ENCODE measurements at regions not wholly inside any gene's neighbourhood (a gene's known extent, or its start where the extent isn't known, plus 50 kb on each side); places are given as distances from the start of the nearest gene placed in this dataset.

DNA sequence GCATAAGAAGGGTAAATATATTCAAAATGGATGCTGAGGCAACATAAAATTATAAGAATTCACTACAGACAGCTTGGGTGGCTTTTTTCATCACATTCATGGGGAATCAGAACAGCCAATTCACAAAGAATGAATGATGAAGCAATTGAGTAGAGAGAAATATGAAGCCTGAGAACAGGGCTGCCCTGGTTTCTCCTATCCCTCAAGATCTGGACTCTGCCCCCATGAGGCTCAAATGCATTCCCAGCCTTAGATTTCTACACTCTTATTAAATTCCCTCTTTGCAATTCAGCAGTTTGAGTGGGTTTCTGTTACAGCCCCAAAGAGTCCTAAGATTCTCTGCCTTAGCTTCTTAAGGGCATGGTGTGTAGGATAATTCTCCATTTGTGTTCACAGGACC lies 172.5 kb downstream of the MAIP1 start:
- ATAC-seq = no peak
- TF ChIP-seq, protein P1, sequence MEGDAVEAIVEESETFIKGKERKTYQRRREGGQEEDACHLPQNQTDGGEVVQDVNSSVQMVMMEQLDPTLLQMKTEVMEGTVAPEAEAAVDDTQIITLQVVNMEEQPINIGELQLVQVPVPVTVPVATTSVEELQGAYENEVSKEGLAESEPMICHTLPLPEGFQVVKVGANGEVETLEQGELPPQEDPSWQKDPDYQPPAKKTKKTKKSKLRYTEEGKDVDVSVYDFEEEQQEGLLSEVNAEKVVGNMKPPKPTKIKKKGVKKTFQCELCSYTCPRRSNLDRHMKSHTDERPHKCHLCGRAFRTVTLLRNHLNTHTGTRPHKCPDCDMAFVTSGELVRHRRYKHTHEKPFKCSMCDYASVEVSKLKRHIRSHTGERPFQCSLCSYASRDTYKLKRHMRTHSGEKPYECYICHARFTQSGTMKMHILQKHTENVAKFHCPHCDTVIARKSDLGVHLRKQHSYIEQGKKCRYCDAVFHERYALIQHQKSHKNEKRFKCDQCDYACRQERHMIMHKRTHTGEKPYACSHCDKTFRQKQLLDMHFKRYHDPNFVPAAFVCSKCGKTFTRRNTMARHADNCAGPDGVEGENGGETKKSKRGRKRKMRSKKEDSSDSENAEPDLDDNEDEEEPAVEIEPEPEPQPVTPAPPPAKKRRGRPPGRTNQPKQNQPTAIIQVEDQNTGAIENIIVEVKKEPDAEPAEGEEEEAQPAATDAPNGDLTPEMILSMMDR (IDR thresholded peaks at IDR 0.05) = no peak
- DNase-seq = no peak
- intact Hi-C loops (cut with DNase I, micrococcal nuclease) = loop anchor here in 1 of 2 donors (10.0 kb wide), 1 partner anchor 143 kb away; no protein-coding TSS in a partner anchor
- Histone ChIP-seq H3K4me1 (ENCODE audit: low read depth) (peaks cover 35% of the 10 kb centered on the region), H3K9me3 (no peaks in the 10 kb centered on the region), H3K4me3 (no peak overlapping the region), H3K36me3 (ENCODE audit: low read depth) (no peaks in the 10 kb centered on the region)

DNA sequence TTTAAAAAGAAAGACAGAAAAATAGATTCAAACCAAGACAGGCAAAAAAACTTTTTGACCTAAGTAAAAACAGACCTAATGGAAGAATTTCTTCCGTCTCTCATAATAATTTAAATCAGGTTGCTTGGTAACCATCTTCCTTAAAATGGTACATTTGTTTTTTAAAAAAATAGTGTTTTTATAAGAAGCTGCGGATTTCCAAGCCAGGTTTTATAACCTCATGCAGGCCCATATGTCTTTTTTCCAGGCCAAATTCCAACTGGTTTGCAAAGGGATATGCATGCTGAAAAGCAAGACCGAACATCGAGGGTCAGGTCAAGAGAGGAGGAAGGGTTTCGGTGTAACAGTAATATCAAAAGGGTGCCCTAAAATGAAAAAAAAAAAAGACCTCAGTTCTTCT lies 172.9 kb downstream of the MAIP1 start:
- Histone ChIP-seq H3K36me3 (ENCODE audit: low read depth) (no peaks in the 10 kb centered on the region), H3K4me3 (no peak overlapping the region), H3K4me1 (ENCODE audit: low read depth) (peaks cover 35% of the 10 kb centered on the region), H3K9me3 (no peaks in the 10 kb centered on the region)
- intact Hi-C loops (cut with DNase I, micrococcal nuclease) = loop anchor here in 1 of 2 donors (10.0 kb wide), 1 partner anchor 143 kb away; no protein-coding TSS in a partner anchor
- TF ChIP-seq, protein P1 (IDR thresholded peaks at IDR 0.05) = no peak
- no peak for ATAC-seq
- DNase-seq = no peak

- peaks cover 29% of the 10 kb centered on the region for H3K4me1 ChIP-seq (ENCODE audit: low read depth)
- no peaks in the 10 kb centered on the region for H3K36me3 ChIP-seq (ENCODE audit: low read depth)
- ATAC-seq (no peak), DNase-seq (no peak)
- TF ChIP-seq, protein P1 (IDR thresholded peaks at IDR 0.05) = no peak
- no peak overlapping the region for H3K4me3 ChIP-seq
- H3K9me3 ChIP-seq = peaks cover 3% of the 10 kb centered on the region
- intact Hi-C loops (cut with DNase I, micrococcal nuclease) = loop anchor here in 1 of 2 donors (10.0 kb wide), 1 partner anchor 145 kb away; no protein-coding TSS in a partner anchor
Measured at GRCh38 chr2:200129721-200130462, 174.5 kb downstream of the MAIP1 start.

DNA sequence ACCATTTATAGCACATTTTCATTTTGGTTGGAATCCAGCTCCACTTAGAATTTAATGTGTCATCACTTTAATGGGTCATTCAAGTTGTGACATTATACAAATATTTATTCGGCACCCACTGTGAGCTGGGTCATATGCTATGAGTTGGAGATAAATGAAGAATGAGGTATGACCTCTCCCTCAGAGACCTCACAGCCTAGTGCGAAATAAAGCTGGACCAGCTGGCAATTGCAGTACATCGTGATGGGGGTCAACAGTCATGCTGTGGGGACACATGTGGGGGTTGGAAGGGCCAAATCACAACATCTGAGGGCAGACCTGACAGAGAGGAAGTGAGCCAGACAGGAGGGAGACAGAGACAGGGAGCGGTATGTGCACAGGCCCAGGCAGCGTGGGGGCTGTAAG lies 175.4 kb downstream of the MAIP1 start:
- Histone ChIP-seq H3K36me3 (ENCODE audit: low read depth) (no peaks in the 10 kb centered on the region), H3K4me1 (ENCODE audit: low read depth) (peaks cover 20% of the 10 kb centered on the region), H3K9me3 (peaks cover 8% of the 10 kb centered on the region), H3K4me3 (no peak overlapping the region)
- TF ChIP-seq, protein P1 (IDR thresholded peaks at IDR 0.05) = no peak
- DNase-seq (no peak), ATAC-seq (peak; percentile 25)
- intact Hi-C loops (cut with DNase I, micrococcal nuclease) = no loop called here

GRCh38 chr2:200131307-200131706 lies 175.2 kb upstream of the SPATS2L start:
- peaks cover 8% of the 10 kb centered on the region for H3K9me3 ChIP-seq
- TF ChIP-seq, protein P1 (IDR thresholded peaks at IDR 0.05) = no peak
- H3K36me3 ChIP-seq (ENCODE audit: low read depth) = no peaks in the 10 kb centered on the region
- H3K4me1 ChIP-seq (ENCODE audit: low read depth) = peaks cover 15% of the 10 kb centered on the region
- DNase-seq (no peak), ATAC-seq (no peak)
- no peak overlapping the region for H3K4me3 ChIP-seq
- intact Hi-C loops (cut with DNase I, micrococcal nuclease) = no loop called here
